OCI-LY1 (cell line): ENCODE measurements at regions not wholly inside any gene's neighbourhood (a gene's known extent, or its start where the extent isn't known, plus 50 kb on each side); places are given as distances from the start of the nearest gene placed in this dataset.
"Not testable (repeated sequence)": the region's sequence is repeated elsewhere in the genome, so short reads cannot be mapped to it uniquely, and the experiment has no call there.

Source experiments
- H2AFZ ChIP-seq: fragments of 200-600 bp; sonication (generic), shearing (Covaris generic); 2 replicates; pipeline ENCODE4 v1.6.0; 2014; ENCODE audit warnings: antibody characterized with exemption, mild to moderate bottlenecking, low read length
- H3F3A ChIP-seq: fragments of 200-600 bp; sonication (generic), shearing (Covaris generic); 2 replicates; pipeline ENCODE4 v1.6.0; 2014; ENCODE audit warnings: mild to moderate bottlenecking, antibody characterized with exemption, low read length, moderate library complexity; ENCODE audit not compliant: insufficient read depth
- H3K27ac ChIP-seq: fragments of 200-600 bp; sonication (generic); 2 replicates; pipeline ENCODE4 v1.5.1; 2014; ENCODE audit warnings: low read length, mixed run types, mild to moderate bottlenecking, low read depth; ENCODE audit not compliant: poor library complexity, severe bottlenecking
- H3K27me3 ChIP-seq: fragments of 200-600 bp; sonication (generic); 2 replicates; pipeline ENCODE4 v1.6.0; 2014; ENCODE audit warnings: antibody characterized with exemption, mild to moderate bottlenecking, low read length, moderate library complexity; ENCODE audit not compliant: insufficient read depth
- H3K36me3 ChIP-seq: fragments of 200-600 bp; sonication (generic); 2 replicates; pipeline ENCODE4 v1.6.1; 2014; ENCODE audit warnings: mild to moderate bottlenecking, antibody characterized with exemption, low read length, moderate library complexity, mixed read lengths; ENCODE audit not compliant: insufficient read depth
- H3K4me1 ChIP-seq: fragments of 200-600 bp; sonication (generic); 2 replicates; pipeline ENCODE4 v1.5.1; 2014; ENCODE audit warnings: mild to moderate bottlenecking, low read length, moderate library complexity; ENCODE audit not compliant: insufficient read depth, severe bottlenecking
- H3K4me2 ChIP-seq: fragments of 200-600 bp; sonication (generic), shearing (Covaris generic); 2 replicates; pipeline ENCODE4 v1.6.1; 2014; ENCODE audit warnings: low read length
- H3K4me3 ChIP-seq: fragments of 200-600 bp; sonication (generic); 2 replicates; pipeline ENCODE4 v1.5.1; 2014; ENCODE audit warnings: low read length, low read depth, mild to moderate bottlenecking, mixed read lengths; ENCODE audit not compliant: poor library complexity, severe bottlenecking
- H3K79me2 ChIP-seq: fragments of 200-600 bp; shearing (Covaris generic); 2 replicates; pipeline ENCODE4 v1.6.1; 2016; ENCODE audit warnings: mixed run types, low read length, mixed read lengths; ENCODE audit not compliant: insufficient read depth
- H3K9ac ChIP-seq: fragments of 200-600 bp; sonication (generic), shearing (Covaris generic); 2 replicates; pipeline ENCODE4 v1.6.1; 2014; ENCODE audit warnings: mild to moderate bottlenecking, low read length, mixed read lengths
- H3K9me2 ChIP-seq: fragments of 200-600 bp; sonication (generic), shearing (Covaris generic); 2 replicates; pipeline ENCODE4 v1.6.1; 2014; ENCODE audit warnings: low read depth, mild to moderate bottlenecking, low read length, mixed read lengths
- H3K9me3 ChIP-seq: fragments of 200-600 bp; shearing (Covaris generic); 2 replicates; pipeline ENCODE4 v1.6.1; 2014; ENCODE audit warnings: low read length, mixed read lengths
- H4K20me1 ChIP-seq: fragments of 200-600 bp; sonication (generic), shearing (Covaris generic); 2 replicates; pipeline ENCODE4 v1.6.0; 2016; ENCODE audit warnings: mild to moderate bottlenecking, low read length; ENCODE audit not compliant: insufficient read depth
- CTCF ChIP-seq: fragments of 200-600 bp; sonication (generic), shearing (Covaris generic); IDR thresholded peaks from 2 replicates; pipeline ENCODE4 v1.5.1; 2017; ENCODE audit warnings: mild to moderate bottlenecking, antibody characterized with exemption, low read length, moderate library complexity, mixed read lengths
- EZH2 ChIP-seq: fragments of 200-600 bp; sonication (generic), shearing (Covaris generic); IDR thresholded peaks from 2 replicates; pipeline ENCODE4 v1.8.0; 2017; ENCODE audit warnings: borderline replicate concordance, mixed run types, mild to moderate bottlenecking, antibody characterized with exemption, low read length, moderate library complexity, mixed read lengths

GRCh38 chr4:147289181-147289580 is 191.7 kb upstream of the EDNRA start:
- no peak overlapping the region for H3K27ac ChIP-seq
- H3K36me3 ChIP-seq: no peaks in the 10 kb centered on the region
- H3K4me1 ChIP-seq: no peaks in the 10 kb centered on the region
- H3F3A ChIP-seq: no peaks in the 10 kb centered on the region
- no peaks in the 10 kb centered on the region for H3K79me2 ChIP-seq
- H4K20me1 ChIP-seq: no peaks in the 10 kb centered on the region
- no peak overlapping the region for H3K9ac ChIP-seq
- TF ChIP-seq EZH2 (no peak), CTCF (no peak)
- no peak overlapping the region for H2AFZ ChIP-seq
- no peaks in the 10 kb centered on the region for H3K27me3 ChIP-seq
- H3K4me2 ChIP-seq: no peak overlapping the region
- no peaks in the 10 kb centered on the region for H3K9me3 ChIP-seq
- H3K4me3 ChIP-seq: no peak overlapping the region
- no peaks in the 10 kb centered on the region for H3K9me2 ChIP-seq

GRCh38 chr4:147292604-147293313 is 188.1 kb upstream of the EDNRA start:
- H3K9ac ChIP-seq, H3K36me3 ChIP-seq, H3K9me2 ChIP-seq, H3F3A ChIP-seq, H3K79me2 ChIP-seq, H3K4me1 ChIP-seq, H3K4me3 ChIP-seq, H3K4me2 ChIP-seq, H3K27ac ChIP-seq, H3K9me3 ChIP-seq, H2AFZ ChIP-seq, H3K27me3 ChIP-seq, H4K20me1 ChIP-seq: not testable (repeated sequence)

GRCh38 chr4:147293314-147293677 is 187.6 kb upstream of the EDNRA start:
- H3K27me3 ChIP-seq, H4K20me1 ChIP-seq, H3K4me3 ChIP-seq, H2AFZ ChIP-seq, H3F3A ChIP-seq, H3K4me2 ChIP-seq, H3K4me1 ChIP-seq, H3K36me3 ChIP-seq, H3K27ac ChIP-seq, H3K9me2 ChIP-seq, H3K9ac ChIP-seq, H3K9me3 ChIP-seq, H3K79me2 ChIP-seq: not testable (repeated sequence)

- Histone ChIP-seq H4K20me1 (no peaks in the 10 kb centered on the region), H3K36me3 (no peaks in the 10 kb centered on the region), H3K9me2 (no peaks in the 10 kb centered on the region), H3K9ac (no peak overlapping the region), H3K4me2 (no peak overlapping the region), H3K27ac (no peak overlapping the region), H3K4me1 (no peaks in the 10 kb centered on the region), H3K4me3 (no peak overlapping the region), H3F3A (no peaks in the 10 kb centered on the region), H3K9me3 (no peaks in the 10 kb centered on the region), H2AFZ (no peak overlapping the region), H3K27me3 (no peaks in the 10 kb centered on the region), H3K79me2 (no peaks in the 10 kb centered on the region)
- TF ChIP-seq CTCF (no peak), EZH2 (no peak)
Observed at GRCh38 chr4:147299205-147299604, 181.7 kb upstream of the EDNRA start.
